Testis (tissue), 2 donors: ENCODE measurements at regions not wholly inside any gene's neighbourhood (a gene's known extent, or its start where the extent isn't known, plus 50 kb on each side); places are given as distances from the start of the nearest gene placed in this dataset.

Experiments used
- POLR2A ChIP-seq: fragments of 450-650 bp; IDR thresholded peaks from one replicate; pipeline ENCODE4 v1.6.1; 2017; ENCODE audit warnings: antibody characterized with exemption, mild to moderate bottlenecking, moderate library complexity
- TF ChIP-seq, protein P1 (sequence below), 3 experiments: fragments of 450-650 bp in 2 of 3; fragments of 200-600 bp in 1 of 3; sonication (generic) in 1 of 3; IDR thresholded peaks; one replicate each; pipeline ENCODE4 v1.5.1; 2016 to 2019; ENCODE audit warnings: antibody characterized with exemption in 3 of 3, mild to moderate bottlenecking in 2 of 3, moderate library complexity in 1 of 3

DNA sequence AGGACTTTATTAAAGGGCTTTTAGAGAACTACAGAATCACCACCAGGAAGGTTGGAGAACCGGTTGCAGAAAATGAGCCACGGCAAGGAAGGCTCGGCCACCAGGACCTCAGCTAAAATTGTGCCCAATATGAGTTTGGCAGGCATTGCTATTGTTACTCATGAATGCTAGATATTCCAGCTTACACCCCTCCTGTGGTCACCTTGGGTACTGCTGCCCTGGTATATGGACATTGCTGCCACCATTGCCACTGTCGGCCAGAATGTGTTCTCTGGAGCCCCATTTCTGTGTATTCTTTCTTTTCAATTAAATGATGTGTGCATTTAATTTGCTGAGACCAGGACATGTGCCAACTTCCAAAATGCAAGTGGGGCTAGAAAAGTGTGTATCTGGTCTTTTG lies 626.7 kb upstream of the BOD1L1 start:
- TF ChIP-seq, protein P1, sequence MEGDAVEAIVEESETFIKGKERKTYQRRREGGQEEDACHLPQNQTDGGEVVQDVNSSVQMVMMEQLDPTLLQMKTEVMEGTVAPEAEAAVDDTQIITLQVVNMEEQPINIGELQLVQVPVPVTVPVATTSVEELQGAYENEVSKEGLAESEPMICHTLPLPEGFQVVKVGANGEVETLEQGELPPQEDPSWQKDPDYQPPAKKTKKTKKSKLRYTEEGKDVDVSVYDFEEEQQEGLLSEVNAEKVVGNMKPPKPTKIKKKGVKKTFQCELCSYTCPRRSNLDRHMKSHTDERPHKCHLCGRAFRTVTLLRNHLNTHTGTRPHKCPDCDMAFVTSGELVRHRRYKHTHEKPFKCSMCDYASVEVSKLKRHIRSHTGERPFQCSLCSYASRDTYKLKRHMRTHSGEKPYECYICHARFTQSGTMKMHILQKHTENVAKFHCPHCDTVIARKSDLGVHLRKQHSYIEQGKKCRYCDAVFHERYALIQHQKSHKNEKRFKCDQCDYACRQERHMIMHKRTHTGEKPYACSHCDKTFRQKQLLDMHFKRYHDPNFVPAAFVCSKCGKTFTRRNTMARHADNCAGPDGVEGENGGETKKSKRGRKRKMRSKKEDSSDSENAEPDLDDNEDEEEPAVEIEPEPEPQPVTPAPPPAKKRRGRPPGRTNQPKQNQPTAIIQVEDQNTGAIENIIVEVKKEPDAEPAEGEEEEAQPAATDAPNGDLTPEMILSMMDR (IDR thresholded peaks at IDR 0.05), result peak; percentile 22 to 55 (median 48)
- TF ChIP-seq POLR2A, result no peak
